H1 (cell line): ENCODE measurements at regions not wholly inside any gene's neighbourhood (a gene's known extent, or its start where the extent isn't known, plus 50 kb on each side); places are given as distances from the start of the nearest gene placed in this dataset.

Experiments
- CTCF ChIA-PET: fragments of 300-600 bp; sonication (Branson Sonifier 250); formaldehyde crosslinking; loops from one replicate; lab custom pipeline; 2021; ENCODE audit not compliant: partially characterized antibody; lab: Charles Lee
- POLR2A ChIA-PET: fragments of 300-600 bp; sonication (Branson Sonifier 250); formaldehyde crosslinking; loops from one replicate; lab custom pipeline; 2021; ENCODE audit warnings: inconsistent platforms; ENCODE audit not compliant: partially characterized antibody; lab: Charles Lee
- DNase-seq, 2 experiments: peaks; one replicate each; pipeline versions ENCODE4 v3.0.0 to v3.0.0-alpha.2; 2010 to 2022; ENCODE audit warnings: low spot score in 2 of 2, low read depth in 1 of 2, mixed read lengths in 1 of 2
- FAIRE-seq: peaks from 2 replicates; lab custom pipeline; 2011; peaks lifted over from hg19 to GRCh38; lab: Jason Lieb, UNC
- H2AFZ ChIP-seq: 2 replicates; pipeline ENCODE4 v1.8.1; 2012; ENCODE audit warnings: low read length, inconsistent platforms
- H2AK5ac ChIP-seq: 2 replicates; pipeline ENCODE4 v1.6.1; 2013; ENCODE audit warnings: low read depth, low read length
- H2BK120ac ChIP-seq: replicated peaks from 2 replicates; pipeline ENCODE3; 2013; ENCODE audit warnings: low read depth, low read length, inconsistent platforms
- H2BK12ac ChIP-seq: 2 replicates; pipeline ENCODE4 v1.6.1; 2013; ENCODE audit warnings: low read depth, low read length
- H2BK15ac ChIP-seq: 2 replicates; pipeline ENCODE4 v1.6.1; 2013; ENCODE audit warnings: low read length
- H2BK20ac ChIP-seq: 2 replicates; pipeline ENCODE4 v1.6.1; 2013; ENCODE audit warnings: low read length
- H2BK5ac ChIP-seq: 2 replicates; pipeline ENCODE4 v1.6.1; 2013; ENCODE audit warnings: low read depth, low read length
- H3K14ac ChIP-seq: 2 replicates; pipeline ENCODE4 v1.6.1; 2013; ENCODE audit warnings: inconsistent platforms; ENCODE audit not compliant: insufficient read length
- H3K18ac ChIP-seq: 2 replicates; pipeline ENCODE4 v1.6.1; 2013; ENCODE audit warnings: low read length; ENCODE audit errors: extremely low read depth
- H3K23ac ChIP-seq: 2 replicates; pipeline ENCODE4 v1.6.1; 2013; ENCODE audit warnings: inconsistent platforms; ENCODE audit not compliant: insufficient read length
- H3K23me2 ChIP-seq: 2 replicates; pipeline ENCODE4 v1.6.1; 2013; ENCODE audit warnings: low read depth, low read length
- H3K27ac ChIP-seq: 2 replicates; pipeline ENCODE4 v1.6.1; 2011; ENCODE audit warnings: low read depth, low read length, inconsistent platforms
- H3K27me3 ChIP-seq, 4 experiments: replicated peaks in 1 of 4; 1 replicate in 1 of 4; 2 replicates in 3 of 4; pipeline versions ENCODE4 v1.6.1 to v1.8.1; 2011 to 2013; ENCODE audit warnings: low read length in 3 of 4, mild to moderate bottlenecking in 3 of 4, inconsistent platforms in 2 of 4, mixed read lengths in 2 of 4, moderate library complexity in 1 of 4; ENCODE audit not compliant: control insufficient read depth in 3 of 4, insufficient read depth in 3 of 4; ENCODE audit errors: extremely low read depth in 1 of 4
- H3K36me3 ChIP-seq, 4 experiments: 2 replicates each; pipeline versions ENCODE4 v1.6.1 to v1.8.1; 2011 to 2013; ENCODE audit warnings: mild to moderate bottlenecking in 4 of 4, low read length in 3 of 4, moderate library complexity in 2 of 4, control low read depth in 1 of 4, inconsistent platforms in 1 of 4; ENCODE audit not compliant: insufficient read depth in 4 of 4, control insufficient read depth in 2 of 4
- H3K4ac ChIP-seq: replicated peaks from 2 replicates; pipeline ENCODE3; 2013; ENCODE audit warnings: low read length, low read depth, mixed read lengths, inconsistent platforms; ENCODE audit not compliant: insufficient read length
- H3K4me1 ChIP-seq, 4 experiments: replicated peaks in 1 of 4; 1 replicate in 1 of 4; 2 replicates in 3 of 4; pipeline versions ENCODE4 v1.6.1 to v1.8.1; 2011 to 2013; ENCODE audit warnings: low read length in 3 of 4, inconsistent platforms in 2 of 4, mixed read lengths in 1 of 4; ENCODE audit not compliant: insufficient read depth in 4 of 4, control insufficient read depth in 3 of 4
- H3K4me2 ChIP-seq, 2 experiments: 2 replicates each; pipeline versions ENCODE4 v1.6.1 to v1.8.1; 2011 to 2013; ENCODE audit warnings: low read depth in 2 of 2, low read length in 2 of 2, control low read depth in 1 of 2, inconsistent platforms in 1 of 2, mild to moderate bottlenecking in 1 of 2; ENCODE audit not compliant: insufficient read depth in 1 of 2
- H3K4me3 ChIP-seq, 4 experiments: fragments of 200-600, 300-600 bp in 1 of 4; sonication (generic), shearing (Covaris generic), sonication (Bioruptor Twin) in 1 of 4; 2 replicates each; pipeline versions ENCODE4 v1.5.1 to v1.8.1; 2011 to 2016; ENCODE audit warnings: low read length in 4 of 4, low read depth in 3 of 4, control low read depth in 2 of 4, inconsistent platforms in 2 of 4, mild to moderate bottlenecking in 2 of 4, mixed read lengths in 1 of 4, moderate library complexity in 1 of 4; ENCODE audit not compliant: insufficient read depth in 2 of 4; ENCODE audit errors: extremely low read depth in 1 of 4
- H3K56ac ChIP-seq: replicated peaks from 2 replicates; pipeline ENCODE3; 2013; ENCODE audit warnings: low read depth, mild to moderate bottlenecking, mixed read lengths, low read length, inconsistent platforms; ENCODE audit not compliant: insufficient read length
- H3K79me1 ChIP-seq: 2 replicates; pipeline ENCODE4 v1.6.1; 2013; ENCODE audit warnings: low read depth, low read length, control low read depth
- H3K79me2 ChIP-seq, 2 experiments: 2 replicates each; pipeline versions ENCODE4 v1.6.1 to v1.8.1; 2012 to 2013; ENCODE audit warnings: low read length in 2 of 2, mild to moderate bottlenecking in 2 of 2, inconsistent platforms in 1 of 2; ENCODE audit not compliant: insufficient read depth in 2 of 2, control insufficient read depth in 1 of 2
- H3K9ac ChIP-seq, 4 experiments: replicated peaks in 1 of 4; 1 replicate in 1 of 4; 2 replicates in 3 of 4; pipeline versions ENCODE4 v1.6.1 to v1.8.1; 2011 to 2013; ENCODE audit warnings: low read depth in 3 of 4, low read length in 3 of 4, control low read depth in 2 of 4, mild to moderate bottlenecking in 2 of 4, moderate library complexity in 2 of 4, inconsistent platforms in 1 of 4; ENCODE audit errors: extremely low read depth in 1 of 4
- H3K9me3 ChIP-seq, 2 experiments: 2 replicates each; pipeline versions ENCODE4 v1.6.1 to v1.8.1; 2012 to 2013; ENCODE audit warnings: mild to moderate bottlenecking in 2 of 2, moderate library complexity in 2 of 2, control low read depth in 1 of 2, inconsistent platforms in 1 of 2, low read depth in 1 of 2, low read length in 1 of 2, mixed read lengths in 1 of 2; ENCODE audit not compliant: insufficient read depth in 2 of 2
- H4K20me1 ChIP-seq, 2 experiments: replicated peaks in 1 of 2; 2 replicates each; pipeline versions ENCODE3 to v1.8.1; 2011 to 2013; ENCODE audit warnings: inconsistent platforms in 2 of 2, low read length in 2 of 2, mild to moderate bottlenecking in 1 of 2; ENCODE audit not compliant: insufficient read depth in 2 of 2, control insufficient read depth in 1 of 2
- H4K5ac ChIP-seq: 2 replicates; pipeline ENCODE4 v1.6.1; 2013; ENCODE audit warnings: low read length, low read depth, mixed read lengths, inconsistent platforms; ENCODE audit not compliant: insufficient read length
- H4K8ac ChIP-seq: 2 replicates; pipeline ENCODE4 v1.8.0; 2013; ENCODE audit warnings: mild to moderate bottlenecking, moderate library complexity, low read length, inconsistent platforms; ENCODE audit not compliant: insufficient read depth; ENCODE audit errors: extremely low read depth
- H4K91ac ChIP-seq: replicated peaks from 2 replicates; pipeline ENCODE3; 2013; ENCODE audit warnings: low read length, mixed read lengths, inconsistent platforms; ENCODE audit not compliant: insufficient read length
- BCL11A ChIP-seq, 2 experiments: IDR thresholded peaks; one replicate each; pipeline ENCODE4 v1.6.1; 2011; ENCODE audit warnings: low read depth in 2 of 2, low read length in 2 of 2, mild to moderate bottlenecking in 2 of 2
- WGBS, 2 experiments: shearing (Covaris generic) in 1 of 2; methylation state at CpG; one replicate each; pipeline versions ENCODE4 v1.1.6 to v1.1.7; 2013 to 2015; ENCODE audit warnings: low lambda C conversion rate in 2 of 2, mixed read lengths in 2 of 2, inconsistent platforms in 1 of 2, low coverage in 1 of 2, missing lambda C conversion rate in 1 of 2; ENCODE audit not compliant: insufficient replicate concordance in 2 of 2, insufficient coverage in 1 of 2, insufficient read length in 1 of 2; ENCODE audit errors: extremely low coverage in 1 of 2, missing lambda C conversion rate in 1 of 2; 5-methylcytosine and 5-hydroxymethylcytosine counted together

- Histone ChIP-seq H2BK5ac (no peak overlapping the region), H3K23me2 (no peaks in the 10 kb centered on the region), H3K4me1 (no peaks in the 10 kb centered on the region), H3K4me2 (no peak overlapping the region), H4K8ac (no peak overlapping the region), H3K36me3 (no peaks in the 10 kb centered on the region), H3K79me2 (no peaks in the 10 kb centered on the region), H2BK20ac (no peak overlapping the region), H3K27ac (no peak overlapping the region), H2AFZ (no peak overlapping the region), H3K27me3 (no peaks in the 10 kb centered on the region), H2BK15ac (no peak overlapping the region), H4K5ac (no peak overlapping the region), H2BK12ac (no peak overlapping the region), H3K4ac (no peak overlapping the region), H3K14ac (no peak overlapping the region), H3K9me3 (no peaks in the 10 kb centered on the region), H3K9ac (no peak overlapping the region), H3K18ac (no peak overlapping the region), H4K20me1 (no peaks in the 10 kb centered on the region), H3K79me1 (no peaks in the 10 kb centered on the region), H4K91ac (no peak overlapping the region), H3K23ac (no peak overlapping the region), H2BK120ac (no peak overlapping the region), H3K56ac (no peak overlapping the region), H3K4me3 (no peak overlapping the region), H2AK5ac (no peak overlapping the region)
- DNase-seq, result no peak
- ChIA-PET CTCF (no interaction called here), POLR2A (no interaction called here)
- FAIRE-seq, result no peak
- 84% methylated on average over 1 of the region's 1 CpG; no CpG with 5 or more reads in 1 of the 2 experiments for WGBS, 2 experiments
- no peak for TF ChIP-seq BCL11A (IDR thresholded peaks at IDR 0.05; ENCODE audit: low read depth in 2 of 2, low read length in 2 of 2)
These were observed 60.5 kb upstream of the ZC3H15 start for GRCh38 chr2:186425576-186425975.
